SK-N-MC (cell line): ENCODE measurements at regions not wholly inside any gene's neighbourhood (a gene's known extent, or its start where the extent isn't known, plus 50 kb on each side); places are given as distances from the start of the nearest gene placed in this dataset.

ENCODE experiments used
- EZH2 ChIP-seq: fragments of 200-600 bp; sonication (generic); IDR thresholded peaks from one replicate; pipeline ENCODE4 v1.6.1; 2017; ENCODE audit warnings: antibody characterized with exemption
- POLR2AphosphoS5 ChIP-seq: IDR thresholded peaks from 2 replicates; pipeline ENCODE4 v1.6.1; 2012; ENCODE audit warnings: mild to moderate bottlenecking, low read depth, low read length, borderline replicate concordance

DNA sequence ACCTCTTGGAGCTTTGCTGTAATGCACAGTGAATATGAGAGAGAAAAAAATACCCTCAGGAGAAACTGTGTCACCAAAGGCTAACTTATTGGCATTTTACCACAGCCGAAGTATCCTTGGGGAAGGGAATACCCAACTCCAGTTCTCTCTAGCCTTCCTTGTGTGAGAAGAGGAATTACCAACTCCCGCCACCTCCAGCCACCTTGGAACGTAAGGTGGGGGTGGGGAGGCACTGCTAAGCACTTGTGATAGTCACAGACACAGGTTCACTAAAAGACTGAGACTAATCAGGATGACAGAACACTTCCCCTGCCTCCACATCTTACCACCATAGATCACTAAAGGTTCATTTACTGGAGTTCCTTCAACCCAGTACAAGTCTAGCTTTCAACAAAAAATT lies 102.0 kb upstream of the ADAMTS19 start:
- TF ChIP-seq EZH2 (no peak), POLR2AphosphoS5 (no peak)
